H9 (cell line): ENCODE measurements at regions not wholly inside any gene's neighbourhood (a gene's known extent, or its start where the extent isn't known, plus 50 kb on each side); places are given as distances from the start of the nearest gene placed in this dataset.

Experiments
- DNase-seq: peaks from one replicate; pipeline ENCODE4 v3.0.0-alpha.2; 2017
- H2AFZ ChIP-seq: one replicate; pipeline ENCODE4 v1.6.1; 2013; ENCODE audit warnings: mild to moderate bottlenecking, low read length, control low read depth, moderate library complexity
- H2AK5ac ChIP-seq: 2 replicates; pipeline ENCODE4 v1.6.1; 2013; ENCODE audit warnings: low read length, control low read depth, mixed read lengths; ENCODE audit not compliant: insufficient read length
- H2BK120ac ChIP-seq: one replicate; pipeline ENCODE4 v1.6.1; 2013; ENCODE audit warnings: low read depth, mild to moderate bottlenecking, low read length, control low read depth, inconsistent platforms; ENCODE audit not compliant: poor library complexity, severe bottlenecking
- H2BK12ac ChIP-seq: 2 replicates; pipeline ENCODE4 v1.6.1; 2013; ENCODE audit warnings: low read length, control low read depth, mixed read lengths, low read depth; ENCODE audit not compliant: insufficient read length
- H2BK15ac ChIP-seq: 2 replicates; pipeline ENCODE4 v1.6.1; 2013; ENCODE audit warnings: low read depth, low read length, control low read depth
- H2BK20ac ChIP-seq: one replicate; pipeline ENCODE4 v1.6.1; 2013; ENCODE audit warnings: low read depth, mild to moderate bottlenecking, low read length, control low read depth, inconsistent platforms; ENCODE audit not compliant: poor library complexity, severe bottlenecking
- H2BK5ac ChIP-seq: 2 replicates; pipeline ENCODE4 v1.6.1; 2013; ENCODE audit warnings: low read length, control low read depth, mixed read lengths; ENCODE audit not compliant: insufficient read length
- H3K14ac ChIP-seq: 2 replicates; pipeline ENCODE4 v1.6.1; 2013; ENCODE audit warnings: low read length, control low read depth; ENCODE audit not compliant: insufficient read depth
- H3K18ac ChIP-seq: 2 replicates; pipeline ENCODE4 v1.6.1; 2013; ENCODE audit warnings: low read depth, mild to moderate bottlenecking, mixed read lengths, low read length, control low read depth; ENCODE audit not compliant: insufficient read length
- H3K23ac ChIP-seq: 2 replicates; pipeline ENCODE4 v1.6.1; 2013; ENCODE audit warnings: low read length, control low read depth, mixed read lengths, low read depth; ENCODE audit not compliant: insufficient read length
- H3K23me2 ChIP-seq: 2 replicates; pipeline ENCODE4 v1.6.1; 2013; ENCODE audit warnings: low read depth, mild to moderate bottlenecking, mixed read lengths, low read length, control low read depth; ENCODE audit not compliant: insufficient read length, poor library complexity, severe bottlenecking
- H3K27ac ChIP-seq: 2 replicates; pipeline ENCODE4 v1.5.1; 2013; ENCODE audit warnings: low read length, control low read depth, mixed read lengths, low read depth; ENCODE audit not compliant: insufficient read length
- H3K27me3 ChIP-seq: 2 replicates; pipeline ENCODE4 v1.6.1; 2013; ENCODE audit warnings: low read length, control low read depth, inconsistent platforms; ENCODE audit not compliant: insufficient read depth
- H3K4ac ChIP-seq: 2 replicates; pipeline ENCODE4 v1.6.1; 2013; ENCODE audit warnings: low read depth, mild to moderate bottlenecking, control low read depth, inconsistent platforms, low read length, moderate library complexity
- H3K4me1 ChIP-seq: 2 replicates; pipeline ENCODE4 v1.6.1; 2013; ENCODE audit warnings: low read length, control low read depth, inconsistent platforms; ENCODE audit not compliant: insufficient read depth
- H3K4me2 ChIP-seq: 2 replicates; pipeline ENCODE4 v1.6.1; 2013; ENCODE audit warnings: low read length, control low read depth, mixed read lengths; ENCODE audit not compliant: insufficient read length, insufficient read depth
- H3K56ac ChIP-seq: 2 replicates; pipeline ENCODE4 v1.6.1; 2013; ENCODE audit warnings: low read depth, mild to moderate bottlenecking, mixed read lengths, low read length, control low read depth; ENCODE audit not compliant: insufficient read length
- H3K79me1 ChIP-seq: 2 replicates; pipeline ENCODE4 v1.6.1; 2013; ENCODE audit warnings: low read depth, mild to moderate bottlenecking, moderate library complexity, low read length, control low read depth, inconsistent platforms; ENCODE audit not compliant: insufficient read depth, poor library complexity, severe bottlenecking
- H3K79me2 ChIP-seq: 2 replicates; pipeline ENCODE4 v1.6.1; 2013; ENCODE audit warnings: low read length, control low read depth, inconsistent platforms; ENCODE audit not compliant: insufficient read depth
- H3K9ac ChIP-seq: 2 replicates; pipeline ENCODE4 v1.6.1; 2013; ENCODE audit warnings: low read length, control low read depth, mixed read lengths; ENCODE audit not compliant: insufficient read length; ENCODE audit errors: extremely low read depth
- H3K9me3 ChIP-seq: one replicate; pipeline ENCODE4 v1.6.1; 2013; ENCODE audit warnings: low read depth, low read length, inconsistent platforms; ENCODE audit not compliant: control insufficient read depth
- H3T11ph ChIP-seq: one replicate; pipeline ENCODE4 v1.6.1; 2013; ENCODE audit warnings: mild to moderate bottlenecking, low read length, control low read depth, inconsistent platforms
- H4K20me1 ChIP-seq: one replicate; pipeline ENCODE4 v1.6.1; 2013; ENCODE audit not compliant: control insufficient read depth, insufficient read length, insufficient read depth
- H4K5ac ChIP-seq: 2 replicates; pipeline ENCODE4 v1.6.1; 2013; ENCODE audit warnings: low read depth, mild to moderate bottlenecking, mixed read lengths, low read length, control low read depth; ENCODE audit not compliant: insufficient read length
- H4K8ac ChIP-seq: replicated peaks from 2 replicates; pipeline ENCODE4 v1.6.1; 2013; ENCODE audit warnings: low read length, control low read depth, mixed read lengths, low read depth; ENCODE audit not compliant: insufficient read length
- H4K91ac ChIP-seq: 2 replicates; pipeline ENCODE4 v1.6.1; 2013; ENCODE audit warnings: low read depth, mild to moderate bottlenecking, moderate library complexity, mixed read lengths, low read length, control low read depth; ENCODE audit not compliant: insufficient read length
- H3K27ac Mint-ChIP-seq, 3 experiments: 2 replicates in 2 of 3; 3 replicates in 1 of 3; pipeline ENCODE4 v1.8.0; 2020 to 2021; ENCODE audit warnings: mixed read lengths in 3 of 3, mild to moderate bottlenecking in 1 of 3, moderate library complexity in 1 of 3
- H3K27me3 Mint-ChIP-seq: 2 replicates; pipeline ENCODE4 v1.8.0; 2021; ENCODE audit warnings: low read depth, mild to moderate bottlenecking, moderate library complexity, mixed read lengths
- H3K36me3 Mint-ChIP-seq, 3 experiments: 2 replicates in 2 of 3; 3 replicates in 1 of 3; pipeline ENCODE4 v1.8.0; 2020 to 2021; ENCODE audit warnings: low read depth in 3 of 3, mixed read lengths in 3 of 3; ENCODE audit not compliant: insufficient read depth in 1 of 3
- H3K4me1 Mint-ChIP-seq, 2 experiments: 2 replicates each; pipeline ENCODE4 v1.8.0; 2020; ENCODE audit warnings: mixed read lengths in 2 of 2
- H3K4me3 Mint-ChIP-seq, 2 experiments: 2 replicates in 1 of 2; 3 replicates in 1 of 2; pipeline ENCODE4 v1.8.0; 2020 to 2021; ENCODE audit warnings: mild to moderate bottlenecking in 2 of 2, mixed read lengths in 2 of 2, moderate library complexity in 1 of 2
- H3K9me3 Mint-ChIP-seq, 2 experiments: 2 replicates in 1 of 2; 3 replicates in 1 of 2; pipeline ENCODE4 v1.8.0; 2020; ENCODE audit warnings: mild to moderate bottlenecking in 2 of 2, mixed read lengths in 2 of 2, moderate library complexity in 1 of 2
- WGBS: extraction: QIAGEN DNeasy Blood & Tissue Kit; methylation state at CpG from one replicate; pipeline ENCODE4 v1.1.7; 2013; ENCODE audit warnings: missing lambda C conversion rate, low lambda C conversion rate, mixed read lengths; ENCODE audit not compliant: insufficient read length; ENCODE audit errors: extremely low coverage; 5-methylcytosine and 5-hydroxymethylcytosine counted together
- TF ChIP-seq, protein P1 (sequence below): fragments of 200-600 bp; sonication (generic); conservative IDR thresholded peaks from 3 replicates; pipeline ENCODE4 v1.8.0; 2021; ENCODE audit warnings: antibody characterized with exemption, mild to moderate bottlenecking

DNA sequence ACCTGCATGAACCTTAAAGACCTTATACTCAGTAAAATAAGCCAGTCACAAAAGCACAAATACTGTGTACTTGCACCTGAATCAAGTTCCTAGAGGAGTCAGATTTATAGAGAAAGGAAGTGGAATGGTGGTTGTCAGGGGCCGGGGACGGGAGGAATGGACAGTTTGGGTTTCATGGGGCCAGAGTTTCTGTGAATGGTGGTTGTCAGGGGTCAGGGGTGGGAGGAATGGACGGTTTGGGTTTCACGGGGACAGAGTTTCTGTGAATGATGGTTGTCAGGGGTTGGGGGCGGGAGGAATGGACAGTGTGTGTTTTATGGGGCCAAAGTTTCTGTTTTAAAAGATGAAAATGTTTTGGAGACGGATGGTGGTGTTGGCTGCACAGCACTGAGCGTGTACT is 260.0 kb upstream of the MKI67 start:
- Histone ChIP-seq H2AFZ (no peak overlapping the region), H3K9ac (no peak overlapping the region), H2BK120ac (no peak overlapping the region), H3K4me1 (no peaks in the 10 kb centered on the region), H2AK5ac (no peak overlapping the region), H2BK15ac (no peak overlapping the region), H4K20me1 (no peaks in the 10 kb centered on the region), H3K18ac (no peak overlapping the region), H3K27ac (no peak overlapping the region), H3K23ac (no peak overlapping the region), H3K27me3 (no peaks in the 10 kb centered on the region), H3K9me3 (no peaks in the 10 kb centered on the region), H3K23me2 (no peaks in the 10 kb centered on the region), H3K14ac (no peak overlapping the region), H3K4ac (no peak overlapping the region), H2BK20ac (no peak overlapping the region), H3K4me2 (no peak overlapping the region), H4K8ac (no peak overlapping the region), H4K91ac (no peak overlapping the region), H4K5ac (no peak overlapping the region), H3K56ac (no peak overlapping the region), H3K79me1 (no peaks in the 10 kb centered on the region), H3K79me2 (no peaks in the 10 kb centered on the region), H3T11ph (no peak overlapping the region), H2BK12ac (no peak overlapping the region), H2BK5ac (no peak overlapping the region)
- H3K27me3 Mint-ChIP-seq: peaks cover 8% of the 10 kb centered on the region; the same call in 1 of the 2 replicates
- no peaks in the 10 kb centered on the region; a peak in 1 of 7 replicates for H3K36me3 Mint-ChIP-seq
- TF ChIP-seq, protein P1, sequence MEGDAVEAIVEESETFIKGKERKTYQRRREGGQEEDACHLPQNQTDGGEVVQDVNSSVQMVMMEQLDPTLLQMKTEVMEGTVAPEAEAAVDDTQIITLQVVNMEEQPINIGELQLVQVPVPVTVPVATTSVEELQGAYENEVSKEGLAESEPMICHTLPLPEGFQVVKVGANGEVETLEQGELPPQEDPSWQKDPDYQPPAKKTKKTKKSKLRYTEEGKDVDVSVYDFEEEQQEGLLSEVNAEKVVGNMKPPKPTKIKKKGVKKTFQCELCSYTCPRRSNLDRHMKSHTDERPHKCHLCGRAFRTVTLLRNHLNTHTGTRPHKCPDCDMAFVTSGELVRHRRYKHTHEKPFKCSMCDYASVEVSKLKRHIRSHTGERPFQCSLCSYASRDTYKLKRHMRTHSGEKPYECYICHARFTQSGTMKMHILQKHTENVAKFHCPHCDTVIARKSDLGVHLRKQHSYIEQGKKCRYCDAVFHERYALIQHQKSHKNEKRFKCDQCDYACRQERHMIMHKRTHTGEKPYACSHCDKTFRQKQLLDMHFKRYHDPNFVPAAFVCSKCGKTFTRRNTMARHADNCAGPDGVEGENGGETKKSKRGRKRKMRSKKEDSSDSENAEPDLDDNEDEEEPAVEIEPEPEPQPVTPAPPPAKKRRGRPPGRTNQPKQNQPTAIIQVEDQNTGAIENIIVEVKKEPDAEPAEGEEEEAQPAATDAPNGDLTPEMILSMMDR: no peak
- WGBS: no CpG with 5 or more reads among the region's 7 CpGs
- no peak for DNase-seq
- no peak overlapping the region for H3K27ac Mint-ChIP-seq
- H3K4me3 Mint-ChIP-seq: no peak overlapping the region
- H3K9me3 Mint-ChIP-seq: no peaks in the 10 kb centered on the region; a peak in 2 of 5 replicates
- no peaks in the 10 kb centered on the region for H3K4me1 Mint-ChIP-seq
